Ovary (tissue), 7 donors: ENCODE measurements at regions not wholly inside any gene's neighbourhood (a gene's known extent, or its start where the extent isn't known, plus 50 kb on each side); places are given as distances from the start of the nearest gene placed in this dataset.

ENCODE experiments used
- DNase-seq, 5 donors: peaks; one replicate each; pipeline ENCODE4 v3.0.0-alpha.2; 2019 to 2020
- H3K27ac ChIP-seq, 2 donors: fragments of 200-600 bp; one replicate each; pipeline versions ENCODE4 v1.5.1 to v1.8.0; 2019 to 2022
- H3K27me3 ChIP-seq: fragments of 200-600 bp; one replicate; pipeline ENCODE4 v1.8.0; 2022
- H3K36me3 ChIP-seq: fragments of 200-600 bp; sonication (generic); one replicate; pipeline ENCODE4 v1.5.1; 2019
- H3K4me1 ChIP-seq: one replicate; pipeline ENCODE4 v1.8.1; 2013; ENCODE audit warnings: mild to moderate bottlenecking, moderate library complexity; ENCODE audit not compliant: insufficient read depth
- H3K4me3 ChIP-seq: fragments of 200-600 bp; sonication (generic); one replicate; pipeline ENCODE4 v1.5.1; 2017
- H3K9me3 ChIP-seq, 2 donors: fragments of 200-600 bp in 1 of 2; sonication (generic) in 1 of 2; one replicate each; pipeline versions ENCODE4 v1.5.1 to v1.8.1; 2013 to 2019; ENCODE audit warnings: mild to moderate bottlenecking in 1 of 2, moderate library complexity in 1 of 2
- EP300 ChIP-seq: sonication (generic); formaldehyde crosslinking; IDR thresholded peaks from one replicate; pipeline ENCODE4 v1.6.1; 2017; ENCODE audit warnings: antibody characterized with exemption
- POLR2A ChIP-seq: fragments of 450-650 bp; IDR thresholded peaks from one replicate; pipeline ENCODE4 v1.6.1; 2017; ENCODE audit warnings: antibody characterized with exemption, mild to moderate bottlenecking, moderate library complexity
- whole genome bisulfite sequencing, 3 donors: extraction: QIAGEN DNeasy Blood & Tissue Kit in 1 of 3; methylation state at CpG; one replicate each; pipeline versions ENCODE4 v1.1.5 to v1.1.7; 2013 to 2017; 5-methylcytosine and 5-hydroxymethylcytosine counted together
- intact Hi-C, 4 donors: fragments of 100-400 bp; cut with DNase I; formaldehyde crosslinking; loops; one replicate each; pipeline versions ENCODE4 v1.11.0 to v1.15.1; 2022 to 2023
- TF ChIP-seq, protein P1 (sequence below), 3 donors: fragments of 450-650 bp in 2 of 3; fragments of 200-600 bp in 1 of 3; IDR thresholded peaks; one replicate each; pipeline versions ENCODE4 v1.5.1 to v1.8.0; 2016 to 2022; ENCODE audit warnings: antibody characterized with exemption in 3 of 3, mild to moderate bottlenecking in 1 of 3
- donor health status: DM: no; HTN: no; CAD: no; lungs with moderate emphysema.
- donor health status: DM: no; HTN: no; CAD: no.
- donor health status: Bipolar disorder and iron deficiency.
- donor health status: DM: no; HTN: no; CAD: no.
- donor health status: DM: yes; HTN: yes; CAD: no.

DNA sequence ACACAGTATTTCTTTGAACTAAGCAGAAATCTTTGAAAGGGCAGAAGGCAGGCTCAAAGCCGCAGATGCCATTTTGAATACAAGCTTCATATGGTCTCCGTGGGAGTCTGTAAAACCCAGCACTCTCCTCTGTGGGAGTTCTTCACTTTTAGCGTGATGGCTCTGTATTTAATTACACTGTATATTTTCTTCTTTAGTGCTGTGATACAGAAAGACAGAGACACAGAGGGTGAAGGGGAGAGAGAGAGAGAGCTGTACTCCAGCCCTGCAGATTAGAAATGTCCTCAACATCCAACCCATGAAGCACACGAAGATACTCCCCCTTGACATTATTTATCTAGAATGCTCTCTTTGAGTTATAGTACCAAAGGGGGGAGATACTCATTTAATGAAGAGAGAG lies 752.6 kb upstream of the NR2F2 start:
- TF ChIP-seq POLR2A, result no peak
- intact Hi-C loops, result no loop called here
- H3K9me3 ChIP-seq, result no peaks in the 10 kb centered on the region
- H3K27me3 ChIP-seq, result no peaks in the 10 kb centered on the region
- no peak overlapping the region for H3K4me3 ChIP-seq
- H3K4me1 ChIP-seq, result no peaks in the 10 kb centered on the region
- no peak overlapping the region for H3K27ac ChIP-seq
- no peak for DNase-seq
- H3K36me3 ChIP-seq, result no peaks in the 10 kb centered on the region
- 44 to 59% (median 52%) methylated on average over 4 of the region's 4 CpGs for WGBS, 3 donors

GRCh38 chr15:95580121-95580520 lies 750.4 kb upstream of the NR2F2 start:
- intact Hi-C loops, result no loop called here
- peak in 1 of 5 donors; percentile 25 for DNase-seq
- 56 to 76% (median 72%) methylated on average over 3 of the region's 3 CpGs for WGBS, 3 donors
- Histone ChIP-seq H3K4me3 (no peak overlapping the region), H3K9me3 (no peaks in the 10 kb centered on the region), H3K36me3 (no peaks in the 10 kb centered on the region), H3K4me1 (no peaks in the 10 kb centered on the region), H3K27ac (no peak overlapping the region), H3K27me3 (no peaks in the 10 kb centered on the region)
- TF ChIP-seq EP300 (no peak), POLR2A (no peak)
- TF ChIP-seq, protein P1, sequence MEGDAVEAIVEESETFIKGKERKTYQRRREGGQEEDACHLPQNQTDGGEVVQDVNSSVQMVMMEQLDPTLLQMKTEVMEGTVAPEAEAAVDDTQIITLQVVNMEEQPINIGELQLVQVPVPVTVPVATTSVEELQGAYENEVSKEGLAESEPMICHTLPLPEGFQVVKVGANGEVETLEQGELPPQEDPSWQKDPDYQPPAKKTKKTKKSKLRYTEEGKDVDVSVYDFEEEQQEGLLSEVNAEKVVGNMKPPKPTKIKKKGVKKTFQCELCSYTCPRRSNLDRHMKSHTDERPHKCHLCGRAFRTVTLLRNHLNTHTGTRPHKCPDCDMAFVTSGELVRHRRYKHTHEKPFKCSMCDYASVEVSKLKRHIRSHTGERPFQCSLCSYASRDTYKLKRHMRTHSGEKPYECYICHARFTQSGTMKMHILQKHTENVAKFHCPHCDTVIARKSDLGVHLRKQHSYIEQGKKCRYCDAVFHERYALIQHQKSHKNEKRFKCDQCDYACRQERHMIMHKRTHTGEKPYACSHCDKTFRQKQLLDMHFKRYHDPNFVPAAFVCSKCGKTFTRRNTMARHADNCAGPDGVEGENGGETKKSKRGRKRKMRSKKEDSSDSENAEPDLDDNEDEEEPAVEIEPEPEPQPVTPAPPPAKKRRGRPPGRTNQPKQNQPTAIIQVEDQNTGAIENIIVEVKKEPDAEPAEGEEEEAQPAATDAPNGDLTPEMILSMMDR (IDR thresholded peaks at IDR 0.05), result no peak

DNA sequence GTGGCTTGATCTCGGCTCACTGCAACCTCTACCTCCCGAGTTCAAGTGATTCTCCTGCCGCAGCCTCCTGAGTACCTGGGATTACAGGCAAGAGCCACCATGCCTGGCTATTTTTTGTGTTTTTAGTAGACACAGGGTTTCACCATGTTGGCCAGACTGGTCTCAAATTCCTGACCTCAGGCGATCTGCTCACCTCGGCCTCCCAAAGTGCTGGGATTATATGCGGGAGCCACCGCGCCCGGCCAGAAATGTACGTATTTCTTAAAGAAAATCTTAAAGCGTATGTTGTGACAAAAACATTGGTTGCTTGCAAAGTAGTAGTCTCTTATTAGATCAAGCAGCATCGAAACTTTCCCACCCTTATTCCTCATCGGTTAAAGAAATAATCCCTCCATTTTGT lies 748.9 kb upstream of the NR2F2 start:
- WGBS, 3 donors, result 90 to 98% (median 97%) methylated on average over 13 of the region's 13 CpGs
- H3K4me3 ChIP-seq, result no peak overlapping the region
- TF ChIP-seq EP300 (no peak), POLR2A (no peak)
- TF ChIP-seq, protein P1 (IDR thresholded peaks at IDR 0.05), result no peak
- no peak for DNase-seq
- H3K4me1 ChIP-seq, result no peaks in the 10 kb centered on the region
- no peaks in the 10 kb centered on the region for H3K9me3 ChIP-seq
- no peaks in the 10 kb centered on the region for H3K27me3 ChIP-seq
- no peak overlapping the region for H3K27ac ChIP-seq
- intact Hi-C loops, result no loop called here
- H3K36me3 ChIP-seq, result no peaks in the 10 kb centered on the region

GRCh38 chr15:95584088-95584487 lies 746.4 kb upstream of the NR2F2 start:
- no peak overlapping the region for H3K27ac ChIP-seq
- intact Hi-C loops, result no loop called here
- no peaks in the 10 kb centered on the region for H3K27me3 ChIP-seq
- TF ChIP-seq POLR2A, result no peak
- no peak for TF ChIP-seq EP300
- TF ChIP-seq, protein P1 (IDR thresholded peaks at IDR 0.05), result no peak
- H3K36me3 ChIP-seq, result no peaks in the 10 kb centered on the region
- H3K4me3 ChIP-seq, result no peak overlapping the region
- no peaks in the 10 kb centered on the region for H3K4me1 ChIP-seq
- no peaks in the 10 kb centered on the region for H3K9me3 ChIP-seq
- DNase-seq, result no peak

GRCh38 chr15:95588056-95588455 lies 742.4 kb upstream of the NR2F2 start:
- no peak overlapping the region for H3K4me3 ChIP-seq
- H3K27ac ChIP-seq, result no peak overlapping the region
- 73 to 79% (median 74%) methylated on average over 2 of the region's 2 CpGs for WGBS, 3 donors
- H3K27me3 ChIP-seq, result no peaks in the 10 kb centered on the region
- TF ChIP-seq, protein P1 (IDR thresholded peaks at IDR 0.05), result no peak
- no peak for TF ChIP-seq EP300
- no peak for TF ChIP-seq POLR2A
- H3K36me3 ChIP-seq, result no peaks in the 10 kb centered on the region
- H3K4me1 ChIP-seq, result no peaks in the 10 kb centered on the region
- DNase-seq, result no peak
- intact Hi-C loops, result no loop called here
- no peaks in the 10 kb centered on the region for H3K9me3 ChIP-seq
